HCT116 (cell line): ENCODE measurements at regions not wholly inside any gene's neighbourhood (a gene's known extent, or its start where the extent isn't known, plus 50 kb on each side); places are given as distances from the start of the nearest gene placed in this dataset.

Experiments
- ATAC-seq: fragments of 200-7000 bp; cut with Tn5 transposase; 2 replicates; pipeline ENCODE4 v1.9.1; 2020; ENCODE audit warnings: mild to moderate bottlenecking, moderate library complexity
- BruUV-seq: library from RNA; stranded (reverse); fragments of 400-500 nt; replicated peaks from 2 replicates; lab custom pipeline; 2021; lab: Mats Ljungman, UMichigan
- CTCF ChIA-PET: fragments of 300-600 bp; sonication (Branson Sonifier 250); formaldehyde crosslinking; loops from one replicate; lab custom pipeline; 2021; ENCODE audit warnings: antibody characterized with exemption; lab: Charles Lee
- POLR2A ChIA-PET: fragments of 300-600, 350-600 bp; sonication (Branson Sonifier 250); formaldehyde crosslinking; loops from one replicate; lab custom pipeline; 2021; ENCODE audit warnings: antibody characterized with exemption; lab: Charles Lee
- RAD21 ChIA-PET, 2 experiments: fragments of 300-600 bp; sonication (Branson Sonifier 250); formaldehyde crosslinking; loops; one replicate each; lab custom pipeline; 2023; ENCODE audit warnings: low total read pairs in 2 of 2; ENCODE audit not compliant: uncharacterized antibody in 2 of 2, unreplicated experiment in 2 of 2, low non-redundant PET in 1 of 2; lab: Charles Lee
- DNase-seq: peaks from one replicate; pipeline ENCODE4 v3.0.0-alpha.2; 2010; ENCODE audit warnings: low read depth, low spot score
- H2AFZ ChIP-seq: fragments of 200-600 bp; shearing (Covaris generic), sonication (generic); 2 replicates; pipeline ENCODE4 v1.6.1; 2017; ENCODE audit warnings: low read depth, mixed run types, mixed read lengths, antibody characterized with exemption, low read length; ENCODE audit not compliant: poor library complexity, severe bottlenecking
- H3K27ac ChIP-seq: 2 replicates; pipeline ENCODE4 v1.5.1; 2012; ENCODE audit warnings: low read depth, low read length
- H3K27me3 ChIP-seq: fragments of 200-600 bp; sonication (generic); 2 replicates; pipeline ENCODE4 v1.6.1; 2016; ENCODE audit warnings: mixed run types, low read length, mixed read lengths; ENCODE audit not compliant: insufficient read depth
- H3K36me3 ChIP-seq, 2 experiments: fragments of 200-500 bp in 1 of 2; fragments of 200-600 bp in 1 of 2; sonication (Bioruptor generic) in 1 of 2; sonication (generic) in 1 of 2; 2 replicates each; pipeline versions ENCODE4 v1.5.1 to v1.6.1; 2014 to 2016; ENCODE audit warnings: low read length in 2 of 2, inconsistent platforms in 1 of 2, mixed read lengths in 1 of 2, mixed run types in 1 of 2; ENCODE audit not compliant: insufficient read depth in 2 of 2, control insufficient read depth in 1 of 2
- H3K4me1 ChIP-seq, 2 experiments: fragments of 200-600 bp in 1 of 2; sonication (generic) in 1 of 2; 2 replicates each; pipeline versions ENCODE4 v1.5.1 to v1.6.1; 2012 to 2017; ENCODE audit warnings: low read length in 2 of 2, inconsistent platforms in 1 of 2, mild to moderate bottlenecking in 1 of 2, mixed read lengths in 1 of 2, mixed run types in 1 of 2, moderate library complexity in 1 of 2; ENCODE audit not compliant: insufficient read depth in 2 of 2, control insufficient read depth in 1 of 2
- H3K4me2 ChIP-seq: fragments of 200-600 bp; sonication (generic); 2 replicates; pipeline ENCODE4 v1.6.1; 2017; ENCODE audit warnings: mixed run types, low read length, mixed read lengths
- H3K4me3 ChIP-seq, 2 experiments: fragments of 200-600 bp in 1 of 2; sonication (generic) in 1 of 2; replicated peaks in 1 of 2; 2 replicates each; pipeline ENCODE4 v1.5.1; 2011 to 2016; ENCODE audit warnings: low read length in 2 of 2, control low read depth in 1 of 2, low read depth in 1 of 2, mild to moderate bottlenecking in 1 of 2, mixed read lengths in 1 of 2, mixed run types in 1 of 2
- H3K79me2 ChIP-seq: fragments of 200-600 bp; sonication (generic); 2 replicates; pipeline ENCODE4 v1.6.1; 2017; ENCODE audit warnings: mild to moderate bottlenecking, mixed run types, low read length, moderate library complexity, mixed read lengths; ENCODE audit not compliant: insufficient read depth
- H3K9ac ChIP-seq: fragments of 200-600 bp; sonication (generic); 2 replicates; pipeline ENCODE4 v1.6.1; 2016; ENCODE audit warnings: low read length, mixed read lengths
- H3K9me2 ChIP-seq: fragments of 200-600 bp; sonication (generic), shearing (Covaris generic); 2 replicates; pipeline ENCODE4 v1.6.1; 2017; ENCODE audit warnings: mixed run types, mild to moderate bottlenecking, moderate library complexity; ENCODE audit not compliant: insufficient read depth
- H3K9me3 ChIP-seq, 2 experiments: fragments of 200-500 bp in 1 of 2; fragments of 200-600 bp in 1 of 2; sonication (Bioruptor generic) in 1 of 2; sonication (generic) in 1 of 2; 2 replicates each; pipeline ENCODE4 v1.6.1; 2014 to 2017; ENCODE audit warnings: low read length in 2 of 2, mixed read lengths in 2 of 2, inconsistent platforms in 1 of 2, low read depth in 1 of 2, mild to moderate bottlenecking in 1 of 2, mixed run types in 1 of 2, moderate library complexity in 1 of 2; ENCODE audit not compliant: control insufficient read depth in 1 of 2, insufficient read depth in 1 of 2
- H4K20me1 ChIP-seq: fragments of 200-600 bp; sonication (generic), shearing (Covaris generic); 2 replicates; pipeline ENCODE4 v1.6.1; 2017; ENCODE audit warnings: mixed run types, mild to moderate bottlenecking, moderate library complexity; ENCODE audit not compliant: insufficient read depth
- CBX3 ChIP-seq: IDR thresholded peaks from 2 replicates; pipeline ENCODE4 v1.6.1; 2012; ENCODE audit warnings: low read depth
- EGR1 ChIP-seq: IDR thresholded peaks from 2 replicates; pipeline ENCODE4 v1.6.1; 2012; ENCODE audit warnings: low read depth
- ELF1 ChIP-seq: IDR thresholded peaks from 2 replicates; pipeline ENCODE4 v1.6.1; 2012; ENCODE audit warnings: low read depth, borderline replicate concordance
- EZH2phosphoT487 ChIP-seq: fragments of 200-600 bp; IDR thresholded peaks from 2 replicates; pipeline ENCODE4 v1.6.1; 2018; ENCODE audit warnings: antibody characterized with exemption, borderline replicate concordance
- FOSL1 ChIP-seq: IDR thresholded peaks from 2 replicates; pipeline ENCODE4 v1.6.1; 2012; ENCODE audit warnings: low read depth
- MAX ChIP-seq: IDR thresholded peaks from 2 replicates; pipeline ENCODE4 v1.6.1; 2012
- POLR2AphosphoS5 ChIP-seq: IDR thresholded peaks from 2 replicates; pipeline ENCODE4 v1.6.1; 2011; ENCODE audit warnings: mild to moderate bottlenecking, low read depth, low read length, moderate library complexity
- RAD21 ChIP-seq: IDR thresholded peaks from 2 replicates; pipeline ENCODE4 v1.6.1; 2012; ENCODE audit warnings: low read depth, mild to moderate bottlenecking
- TCF7L2 ChIP-seq: IDR thresholded peaks from 2 replicates; pipeline ENCODE4 v1.7.0; 2011; ENCODE audit warnings: borderline replicate concordance, inconsistent platforms; ENCODE audit not compliant: insufficient read depth, insufficient read length; ENCODE audit errors: extremely low read depth
- ZBTB33 ChIP-seq: IDR thresholded peaks from 2 replicates; pipeline ENCODE4 v1.6.1; 2011; ENCODE audit warnings: mild to moderate bottlenecking, low read length, moderate library complexity; ENCODE audit not compliant: insufficient replicate concordance; ENCODE audit errors: extremely low read depth
- ZFX ChIP-seq: fragments of 450-650 bp; IDR thresholded peaks from 2 replicates; pipeline ENCODE4 v1.6.1; 2017
- intact Hi-C: fragments of 100-400 bp; cut with micrococcal nuclease; formaldehyde crosslinking; loops from 2 replicates; pipeline ENCODE4 v1.10.0; 2022
- TF ChIP-seq, protein P1 (sequence below): IDR thresholded peaks from 2 replicates; pipeline ENCODE4 v1.6.1; 2012; ENCODE audit warnings: low read depth

DNA sequence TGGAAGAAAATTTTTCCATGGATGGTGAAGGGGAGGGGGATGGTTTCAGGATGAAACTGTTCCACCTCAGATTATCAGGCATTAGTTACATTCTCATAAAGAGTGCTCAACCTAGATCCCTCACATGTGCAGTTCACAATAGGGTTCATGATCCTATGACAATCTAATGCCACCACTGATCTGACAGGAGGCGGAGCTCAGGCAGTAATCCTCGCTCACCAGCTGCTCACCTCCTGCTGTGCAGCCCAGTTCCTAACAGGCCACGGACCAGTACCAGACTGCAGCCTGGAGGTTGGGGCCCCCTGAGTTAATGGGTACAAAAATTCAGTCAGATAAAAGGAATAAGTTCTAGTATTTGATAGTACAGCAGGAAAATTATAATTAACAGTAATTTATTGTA is 337.2 kb downstream of the NPR3 start:
- Histone ChIP-seq H3K4me3 (no peak overlapping the region), H3K4me1 (peaks cover 9 to 41% of the 10 kb centered on the region in 2 experiments; a peak in 3 of 4 replicates), H3K27ac (no peak overlapping the region), H3K4me2 (peak overlapping the region; percentile 77), H4K20me1 (no peaks in the 10 kb centered on the region), H3K9ac (no peak overlapping the region), H3K9me2 (no peaks in the 10 kb centered on the region), H3K79me2 (no peaks in the 10 kb centered on the region), H3K36me3 (no peaks in the 10 kb centered on the region), H3K27me3 (no peaks in the 10 kb centered on the region), H2AFZ (no peak overlapping the region), H3K9me3 (no peaks in the 10 kb centered on the region)
- TF ChIP-seq ZBTB33 (no peak), ELF1 (no peak), CBX3 (no peak), TCF7L2 (no peak), FOSL1 (no peak), EGR1 (no peak), POLR2AphosphoS5 (no peak), EZH2phosphoT487 (no peak), RAD21 (no peak), MAX (no peak), ZFX (no peak)
- TF ChIP-seq, protein P1, sequence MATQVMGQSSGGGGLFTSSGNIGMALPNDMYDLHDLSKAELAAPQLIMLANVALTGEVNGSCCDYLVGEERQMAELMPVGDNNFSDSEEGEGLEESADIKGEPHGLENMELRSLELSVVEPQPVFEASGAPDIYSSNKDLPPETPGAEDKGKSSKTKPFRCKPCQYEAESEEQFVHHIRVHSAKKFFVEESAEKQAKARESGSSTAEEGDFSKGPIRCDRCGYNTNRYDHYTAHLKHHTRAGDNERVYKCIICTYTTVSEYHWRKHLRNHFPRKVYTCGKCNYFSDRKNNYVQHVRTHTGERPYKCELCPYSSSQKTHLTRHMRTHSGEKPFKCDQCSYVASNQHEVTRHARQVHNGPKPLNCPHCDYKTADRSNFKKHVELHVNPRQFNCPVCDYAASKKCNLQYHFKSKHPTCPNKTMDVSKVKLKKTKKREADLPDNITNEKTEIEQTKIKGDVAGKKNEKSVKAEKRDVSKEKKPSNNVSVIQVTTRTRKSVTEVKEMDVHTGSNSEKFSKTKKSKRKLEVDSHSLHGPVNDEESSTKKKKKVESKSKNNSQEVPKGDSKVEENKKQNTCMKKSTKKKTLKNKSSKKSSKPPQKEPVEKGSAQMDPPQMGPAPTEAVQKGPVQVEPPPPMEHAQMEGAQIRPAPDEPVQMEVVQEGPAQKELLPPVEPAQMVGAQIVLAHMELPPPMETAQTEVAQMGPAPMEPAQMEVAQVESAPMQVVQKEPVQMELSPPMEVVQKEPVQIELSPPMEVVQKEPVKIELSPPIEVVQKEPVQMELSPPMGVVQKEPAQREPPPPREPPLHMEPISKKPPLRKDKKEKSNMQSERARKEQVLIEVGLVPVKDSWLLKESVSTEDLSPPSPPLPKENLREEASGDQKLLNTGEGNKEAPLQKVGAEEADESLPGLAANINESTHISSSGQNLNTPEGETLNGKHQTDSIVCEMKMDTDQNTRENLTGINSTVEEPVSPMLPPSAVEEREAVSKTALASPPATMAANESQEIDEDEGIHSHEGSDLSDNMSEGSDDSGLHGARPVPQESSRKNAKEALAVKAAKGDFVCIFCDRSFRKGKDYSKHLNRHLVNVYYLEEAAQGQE, result no peak
- RAD21 ChIA-PET, result no interaction called here
- POLR2A ChIA-PET, result no interaction called here
- no TSS peak for BruUV-seq
- intact Hi-C loops, result no loop called here
- CTCF ChIA-PET, result no interaction called here
- ATAC-seq, result no peak
- DNase-seq, result no peak
